Prostate gland (tissue), 2 donors: ENCODE measurements at regions not wholly inside any gene's neighbourhood (a gene's known extent, or its start where the extent isn't known, plus 50 kb on each side); places are given as distances from the start of the nearest gene placed in this dataset.

ENCODE experiments used
- CTCF ChIP-seq, 4 experiments: fragments of 200-600 bp in 2 of 4; fragments of 450-650 bp in 2 of 4; sonication (generic) in 2 of 4; IDR thresholded peaks; 1 replicate in 3 of 4; 2 replicates in 1 of 4; pipeline ENCODE4 v1.5.1; 2016 to 2019; ENCODE audit warnings: antibody characterized with exemption in 4 of 4, mild to moderate bottlenecking in 2 of 4, moderate library complexity in 2 of 4
- POLR2A ChIP-seq: fragments of 450-650 bp; IDR thresholded peaks from one replicate; pipeline ENCODE4 v1.6.1; 2016; ENCODE audit warnings: antibody characterized with exemption, mild to moderate bottlenecking

- TF ChIP-seq CTCF (IDR thresholded peaks at IDR 0.05) (no peak), POLR2A (no peak)
These were observed 428.0 kb upstream of the TPK1 start for GRCh38 chr7:145263886-145264285.
